H7 (cell line): ENCODE measurements at regions not wholly inside any gene's neighbourhood (a gene's known extent, or its start where the extent isn't known, plus 50 kb on each side); places are given as distances from the start of the nearest gene placed in this dataset.
"Not testable (repeated sequence)": the region's sequence is repeated elsewhere in the genome, so short reads cannot be mapped to it uniquely, and the experiment has no call there.

Experiments
- DNase-seq: peaks from one replicate; pipeline ENCODE4 v3.0.0; 2012
- H3K27me3 ChIP-seq: 2 replicates; pipeline ENCODE4 v1.6.0; 2011; ENCODE audit warnings: mild to moderate bottlenecking, low read length; ENCODE audit not compliant: control insufficient read depth, insufficient read depth
- H3K36me3 ChIP-seq: replicated peaks from 2 replicates; pipeline ENCODE4 v1.5.1; 2011; ENCODE audit warnings: low read length; ENCODE audit not compliant: control insufficient read depth, insufficient read depth
- H3K4me3 ChIP-seq: 2 replicates; pipeline ENCODE4 v1.5.1; 2011; ENCODE audit warnings: low read depth, mild to moderate bottlenecking, control low read depth, low read length, moderate library complexity; ENCODE audit not compliant: insufficient read depth

DNA sequence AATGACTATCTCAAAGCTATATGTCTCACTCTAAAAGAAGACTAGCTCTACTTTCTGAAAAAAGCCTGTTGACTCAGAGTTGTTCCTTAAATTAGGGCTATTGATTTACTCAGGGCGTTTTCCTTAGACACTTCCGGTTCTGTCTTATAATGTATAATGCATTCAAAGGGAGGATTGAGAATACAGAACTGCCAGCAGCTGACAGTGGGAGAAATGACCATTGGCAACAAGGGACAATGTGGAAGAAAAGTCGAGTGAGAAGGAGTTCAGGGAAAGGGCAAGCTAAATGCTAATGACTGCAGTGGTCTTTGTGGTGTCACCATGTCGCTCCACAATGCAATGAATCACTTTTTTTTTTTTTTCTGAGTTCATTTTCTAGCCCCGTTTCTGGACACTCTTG, 65.7 kb upstream of the ANKH start:
- no peak for DNase-seq
- Histone ChIP-seq H3K27me3 (no peaks in the 10 kb centered on the region), H3K36me3 (no peaks in the 10 kb centered on the region), H3K4me3 (no peak overlapping the region)

GRCh38 chr5:14936588-14936987, 65.0 kb upstream of the ANKH start:
- H3K27me3 ChIP-seq = no peaks in the 10 kb centered on the region
- no peak overlapping the region for H3K4me3 ChIP-seq
- no peaks in the 10 kb centered on the region for H3K36me3 ChIP-seq
- no peak for DNase-seq

GRCh38 chr5:14935341-14935740, 63.8 kb upstream of the ANKH start:
- H3K27me3 ChIP-seq = no peaks in the 10 kb centered on the region
- H3K36me3 ChIP-seq = no peaks in the 10 kb centered on the region
- H3K4me3 ChIP-seq = no peak overlapping the region
- DNase-seq = no peak

DNA sequence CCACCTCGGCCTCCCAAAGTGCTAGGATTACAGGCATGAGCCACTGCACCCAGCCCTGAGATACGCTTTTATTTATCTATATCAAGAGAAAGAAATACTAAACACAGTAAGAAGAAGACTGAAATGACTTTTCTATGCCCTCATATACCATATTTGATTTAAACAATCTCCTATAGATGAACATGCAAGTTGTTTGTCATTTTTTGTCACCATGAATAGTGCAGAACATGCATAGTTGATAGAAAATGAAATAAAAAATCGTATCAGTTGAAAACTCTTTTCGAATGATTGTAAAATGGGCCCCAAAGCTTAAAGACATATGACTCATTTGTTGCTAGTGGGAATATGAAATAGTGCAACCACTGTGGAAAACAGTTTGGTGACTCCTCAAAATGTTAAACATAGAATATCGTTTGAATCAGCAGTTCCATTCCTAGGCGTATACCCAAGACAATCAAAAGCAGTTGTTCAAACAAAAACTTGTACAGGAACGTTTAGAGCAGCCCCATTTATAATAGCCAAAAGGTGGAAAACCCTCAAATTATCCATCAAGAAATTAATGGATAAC, 61.4 kb upstream of the ANKH start:
- no peaks in the 10 kb centered on the region for H3K36me3 ChIP-seq
- DNase-seq = no peak
- H3K4me3 ChIP-seq = no peak overlapping the region
- no peaks in the 10 kb centered on the region for H3K27me3 ChIP-seq

DNA sequence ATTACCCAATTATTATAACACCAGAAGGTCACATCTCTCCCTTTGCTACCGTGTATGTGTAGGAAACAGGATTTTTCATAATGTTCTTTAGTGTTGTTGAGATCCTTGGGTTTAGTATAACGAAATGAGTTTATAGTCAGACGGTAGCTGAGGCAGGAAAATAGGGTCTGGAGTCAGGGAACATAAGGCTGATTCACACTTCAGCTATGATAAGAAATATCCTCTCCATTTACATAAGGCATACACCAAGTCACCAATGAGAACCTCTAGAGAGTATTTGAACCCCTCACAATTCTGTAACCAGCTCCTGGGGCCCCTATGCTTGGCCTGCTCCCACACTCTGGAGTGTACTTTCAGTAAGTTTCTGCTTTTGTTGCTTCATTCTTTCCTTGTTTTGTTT, 58.9 kb upstream of the ANKH start:
- DNase-seq = no peak
- no peaks in the 10 kb centered on the region for H3K36me3 ChIP-seq
- H3K27me3 ChIP-seq = no peaks in the 10 kb centered on the region
- H3K4me3 ChIP-seq = no peak overlapping the region

DNA sequence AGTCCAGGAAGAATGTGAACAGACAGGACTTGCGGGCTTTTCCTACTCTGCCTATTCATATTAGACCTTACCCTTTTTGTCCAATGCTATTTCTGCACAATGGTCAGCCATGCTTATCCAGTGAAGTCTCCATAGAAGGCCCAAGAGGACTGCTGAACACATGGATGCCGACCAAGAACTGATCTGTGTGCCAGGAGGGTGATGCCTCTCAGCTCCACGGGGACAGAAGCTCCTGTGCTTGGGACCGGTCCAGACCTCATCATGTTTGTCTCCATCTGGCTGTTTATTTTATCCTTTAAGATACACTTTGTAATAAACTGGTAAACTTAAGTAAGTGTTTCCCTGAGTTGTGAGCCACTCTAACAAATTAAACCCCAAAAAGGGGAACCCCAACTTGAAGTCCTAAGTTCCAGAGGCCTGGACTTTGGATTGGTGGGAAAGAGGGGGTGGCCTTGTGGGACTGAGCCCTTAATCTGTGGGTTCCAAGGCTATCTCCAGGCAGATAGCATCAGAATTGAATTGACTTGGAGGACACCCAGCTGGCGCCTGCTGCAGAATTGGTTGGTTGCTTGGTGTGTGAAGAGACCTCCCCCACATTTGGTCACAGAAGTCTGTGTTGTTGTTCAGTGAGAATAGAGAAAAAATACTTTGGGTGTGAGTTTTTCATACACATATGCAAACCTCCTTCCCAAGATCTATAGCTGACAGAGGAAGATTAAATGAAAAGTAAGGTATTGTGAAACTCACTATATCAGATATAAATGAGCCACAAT, 57.9 kb upstream of the ANKH start:
- no peak for DNase-seq
- Histone ChIP-seq H3K27me3 (no peaks in the 10 kb centered on the region), H3K4me3 (no peak overlapping the region), H3K36me3 (no peaks in the 10 kb centered on the region)

DNA sequence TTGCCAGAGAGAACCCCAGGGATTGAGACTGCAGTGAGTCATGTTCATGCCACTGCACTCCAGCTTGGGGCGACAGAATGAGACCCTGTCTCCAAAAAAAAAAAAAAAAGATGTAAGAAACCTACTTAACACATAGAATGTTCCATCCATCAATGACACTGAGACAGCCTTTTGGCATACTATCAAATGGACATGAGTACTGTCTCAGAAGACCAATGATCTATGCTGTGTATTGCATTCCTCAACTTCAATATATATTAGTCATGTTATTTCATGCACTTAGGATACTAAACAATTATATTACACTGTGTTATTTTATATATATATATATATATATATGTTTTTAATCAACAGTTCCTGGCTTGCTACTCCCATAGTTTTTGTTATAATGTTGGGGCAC, 57.1 kb upstream of the ANKH start:
- Histone ChIP-seq H3K27me3 (no peaks in the 10 kb centered on the region), H3K4me3 (no peak overlapping the region), H3K36me3 (no peaks in the 10 kb centered on the region)
- DNase-seq = no peak

- H3K36me3 ChIP-seq = no peaks in the 10 kb centered on the region
Observed at GRCh38 chr5:14925326-14925725, 53.7 kb upstream of the ANKH start.

DNA sequence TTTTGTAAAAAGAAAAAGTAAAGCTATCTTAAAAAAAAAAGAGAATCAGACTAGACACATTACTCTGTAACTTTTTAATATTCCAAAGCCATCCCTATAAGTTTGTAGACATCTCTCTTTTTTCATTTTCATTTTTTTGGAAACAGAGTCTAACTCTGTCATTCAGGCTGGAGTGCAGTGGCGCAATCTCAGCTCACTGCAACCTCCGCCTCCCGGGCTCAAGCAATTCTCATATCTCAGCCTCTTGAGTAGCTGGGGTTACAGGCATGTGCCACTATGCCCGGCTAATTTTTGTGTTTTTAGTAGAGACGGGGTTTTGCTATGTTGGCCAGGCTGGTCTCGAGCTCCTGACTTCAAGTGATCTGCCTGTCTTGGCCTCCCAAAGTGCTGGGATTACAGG, 51.4 kb upstream of the ANKH start:
- not testable (repeated sequence) for H3K27me3 ChIP-seq, DNase-seq, H3K4me3 ChIP-seq, H3K36me3 ChIP-seq

More at GRCh38 chr5:14925326-14925725, 53.7 kb upstream of the ANKH start:
- Histone ChIP-seq H3K4me3 (no peak overlapping the region), H3K27me3 (no peaks in the 10 kb centered on the region)
- no peak for DNase-seq

DNA sequence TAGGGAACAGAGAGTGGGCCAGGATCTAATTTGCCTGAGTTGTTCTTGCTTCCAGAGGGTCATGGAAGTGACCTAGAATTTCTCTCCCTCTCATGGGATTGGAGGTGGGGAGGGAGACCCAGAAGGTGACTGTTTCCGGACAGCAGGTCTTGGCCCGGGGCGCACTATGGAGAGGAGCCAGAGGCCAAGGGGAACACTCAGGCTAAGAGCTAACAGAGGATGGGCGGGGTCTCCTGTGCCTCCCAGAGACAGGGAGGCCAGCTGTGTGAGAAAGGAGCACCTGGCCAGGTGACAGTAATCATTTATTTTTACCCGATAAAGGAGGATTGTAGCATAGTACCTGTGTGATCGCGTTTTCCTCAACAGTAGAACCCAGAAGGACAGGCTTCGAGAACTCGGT, 50.9 kb upstream of the ANKH start:
- no peak overlapping the region for H3K4me3 ChIP-seq
- no peaks in the 10 kb centered on the region for H3K36me3 ChIP-seq
- DNase-seq = no peak

More for the DNA sequence above, 50.9 kb upstream of the ANKH start:
- H3K27me3 ChIP-seq = no peaks in the 10 kb centered on the region
